ENCODE measurements at regions not wholly inside any gene's neighbourhood (a gene's known extent, or its start where the extent isn't known, plus 50 kb on each side); places are given as distances from the start of the nearest gene placed in this dataset.
"Not testable (repeated sequence)": the region's sequence is repeated elsewhere in the genome, so short reads cannot be mapped to it uniquely, and the experiment has no call there.

DNA sequence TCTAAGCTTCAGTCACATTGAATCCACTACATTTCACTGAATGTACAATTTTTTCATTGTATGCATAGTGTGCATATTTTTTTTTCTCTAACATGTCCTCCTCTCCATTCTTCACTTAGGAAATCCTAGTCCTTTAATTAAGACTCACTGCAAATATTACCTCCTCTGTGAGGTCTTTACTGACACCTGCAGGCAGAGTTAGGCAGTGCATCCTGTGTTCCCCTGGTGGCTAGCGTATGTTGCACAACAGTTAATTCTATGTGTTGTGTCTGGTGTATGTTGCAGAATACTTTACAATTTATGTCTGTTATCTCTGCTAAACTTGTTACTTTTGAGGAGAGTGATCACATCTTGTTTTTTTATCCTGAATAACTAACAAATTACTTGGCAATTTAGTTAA, 82.7 kb upstream of the NBPF20 start:
- TF ChIP-seq RELA (CRISPR knock-in tag; IDR thresholded peaks at IDR 0.05; ENCODE audit: borderline replicate concordance); TP53 (CRISPR knock-in tag; IDR thresholded peaks at IDR 0.05); MAX (CRISPR knock-in tag; IDR thresholded peaks at IDR 0.05); CTCF (IDR thresholded peaks at IDR 0.05); FOXP4 (CRISPR knock-in tag; IDR thresholded peaks at IDR 0.05); JUN (CRISPR knock-in tag; IDR thresholded peaks at IDR 0.05); SMAD3 (CRISPR knock-in tag; IDR thresholded peaks at IDR 0.05; ENCODE audit: borderline replicate concordance); E2F4 (CRISPR knock-in tag; IDR thresholded peaks at IDR 0.05; ENCODE audit: borderline replicate concordance, low read depth): not testable (repeated sequence)

Data from WTC11 (cell line).